Liver (tissue), 8 donors: ENCODE measurements at regions not wholly inside any gene's neighbourhood (a gene's known extent, or its start where the extent isn't known, plus 50 kb on each side); places are given as distances from the start of the nearest gene placed in this dataset.

Experiments used
- DNase-seq: peaks from one replicate; pipeline ENCODE4 v3.0.0-alpha.2; 2017; ENCODE audit warnings: low spot score
- H3K27ac ChIP-seq, 2 donors: one replicate each; pipeline ENCODE4 v1.7.0; 2013; ENCODE audit warnings: inconsistent platforms in 2 of 2, low read length in 2 of 2, control low read depth in 1 of 2, low read depth in 1 of 2, mild to moderate bottlenecking in 1 of 2
- H3K27me3 ChIP-seq, 4 donors: one replicate each; pipeline versions ENCODE4 v1.6.1 to v1.7.0; 2013; ENCODE audit warnings: low read length in 3 of 4, inconsistent platforms in 1 of 4, mild to moderate bottlenecking in 1 of 4, moderate library complexity in 1 of 4; ENCODE audit not compliant: control insufficient read depth in 4 of 4, insufficient read depth in 4 of 4
- H3K36me3 ChIP-seq, 4 donors: one replicate each; pipeline versions ENCODE4 v1.6.1 to v1.7.0; 2013; ENCODE audit warnings: low read length in 3 of 4, mild to moderate bottlenecking in 3 of 4, low read depth in 1 of 4, moderate library complexity in 1 of 4; ENCODE audit not compliant: control insufficient read depth in 4 of 4, insufficient read depth in 3 of 4
- H3K4me1 ChIP-seq, 4 donors: one replicate each; pipeline versions ENCODE4 v1.6.1 to v1.7.0; 2013; ENCODE audit warnings: low read length in 3 of 4, mild to moderate bottlenecking in 3 of 4, moderate library complexity in 1 of 4; ENCODE audit not compliant: control insufficient read depth in 4 of 4, insufficient read depth in 4 of 4
- H3K4me3 ChIP-seq, 3 donors: one replicate each; pipeline versions ENCODE4 v1.6.1 to v1.7.0; 2013; ENCODE audit warnings: low read length in 3 of 3, control low read depth in 1 of 3, low read depth in 1 of 3, mild to moderate bottlenecking in 1 of 3
- H3K9ac ChIP-seq, 2 donors: one replicate each; pipeline ENCODE4 v1.7.0; 2013; ENCODE audit warnings: low read length in 2 of 2, mild to moderate bottlenecking in 2 of 2, moderate library complexity in 2 of 2, control low read depth in 1 of 2, low read depth in 1 of 2
- H3K9me3 ChIP-seq, 4 donors: one replicate each; pipeline versions ENCODE4 v1.6.1 to v1.7.0; 2013; ENCODE audit warnings: low read length in 3 of 4; ENCODE audit not compliant: control insufficient read depth in 4 of 4
- ATF3 ChIP-seq: IDR thresholded peaks from 2 replicates; pipeline ENCODE4 v1.6.1; 2016; ENCODE audit warnings: antibody characterized with exemption
- CTCF ChIP-seq: fragments of 150-350 bp; IDR thresholded peaks from 2 replicates; pipeline ENCODE4 v1.5.1; 2017; ENCODE audit warnings: improper control_type of control experiment, low read depth, low read length; ENCODE audit not compliant: missing input control
- EGR1 ChIP-seq, 2 donors: IDR thresholded peaks; 2 replicates each; pipeline ENCODE4 v1.6.1; 2016 to 2018; ENCODE audit warnings: antibody characterized with exemption in 2 of 2, low read depth in 2 of 2
- FOXA1 ChIP-seq: IDR thresholded peaks from 2 replicates; pipeline ENCODE4 v1.6.1; 2016; ENCODE audit warnings: antibody characterized with exemption
- FOXA2 ChIP-seq: IDR thresholded peaks from 2 replicates; pipeline ENCODE4 v1.6.1; 2016; ENCODE audit warnings: antibody characterized with exemption
- GABPA ChIP-seq, 2 donors: IDR thresholded peaks in 1 of 2; conservative IDR thresholded peaks in 1 of 2; 2 replicates each; pipeline ENCODE4 v1.6.1; 2016; ENCODE audit warnings: antibody characterized with exemption in 2 of 2, mild to moderate bottlenecking in 1 of 2, moderate library complexity in 1 of 2
- HNF4A ChIP-seq, 2 donors: conservative IDR thresholded peaks; 2 replicates each; pipeline ENCODE4 v1.6.1; 2016; ENCODE audit warnings: antibody characterized with exemption in 2 of 2, mild to moderate bottlenecking in 2 of 2
- HNF4G ChIP-seq: IDR thresholded peaks from 2 replicates; pipeline ENCODE4 v1.6.1; 2016; ENCODE audit warnings: antibody characterized with exemption
- JUND ChIP-seq, 2 donors: IDR thresholded peaks; 2 replicates each; pipeline ENCODE4 v1.6.1; 2016; ENCODE audit warnings: antibody characterized with exemption in 2 of 2
- MAX ChIP-seq: IDR thresholded peaks from 2 replicates; pipeline ENCODE4 v1.6.1; 2016; ENCODE audit warnings: antibody characterized with exemption
- NR2F2 ChIP-seq: IDR thresholded peaks from 2 replicates; pipeline ENCODE4 v1.6.1; 2016; ENCODE audit warnings: antibody characterized with exemption
- RAD21 ChIP-seq, 2 donors: IDR thresholded peaks; 2 replicates each; pipeline ENCODE4 v1.6.1; 2016; ENCODE audit warnings: antibody characterized with exemption in 2 of 2, mild to moderate bottlenecking in 2 of 2
- RXRA ChIP-seq, 2 donors: IDR thresholded peaks; 2 replicates each; pipeline ENCODE4 v1.6.1; 2017 to 2018; ENCODE audit warnings: antibody characterized with exemption in 2 of 2, mild to moderate bottlenecking in 1 of 2
- SP1 ChIP-seq: IDR thresholded peaks from 2 replicates; pipeline ENCODE4 v1.6.1; 2018; ENCODE audit warnings: antibody characterized with exemption, mild to moderate bottlenecking
- TAF1 ChIP-seq: conservative IDR thresholded peaks from 2 replicates; pipeline ENCODE4 v1.6.1; 2016; ENCODE audit warnings: antibody characterized with exemption, mild to moderate bottlenecking
- YY1 ChIP-seq: IDR thresholded peaks from 2 replicates; pipeline ENCODE4 v1.6.1; 2016; ENCODE audit warnings: antibody characterized with exemption, mild to moderate bottlenecking
- WGBS: extraction: QIAGEN DNeasy Blood & Tissue Kit; methylation state at CpG from one replicate; pipeline ENCODE4 v1.1.7; 2013; 5-methylcytosine and 5-hydroxymethylcytosine counted together
- TF ChIP-seq, protein P1 (sequence below): IDR thresholded peaks from 2 replicates; pipeline ENCODE4 v1.6.1; 2016; ENCODE audit warnings: antibody characterized with exemption, mild to moderate bottlenecking
- TF ChIP-seq, protein P2 (sequence below): IDR thresholded peaks from 2 replicates; pipeline ENCODE4 v1.6.1; 2016; ENCODE audit warnings: antibody characterized with exemption
- donor health status: healthy.
- donor health status: healthy.
- donor health status: healthy.
- donor health status: healthy.
- donor health status: healthy.

DNA sequence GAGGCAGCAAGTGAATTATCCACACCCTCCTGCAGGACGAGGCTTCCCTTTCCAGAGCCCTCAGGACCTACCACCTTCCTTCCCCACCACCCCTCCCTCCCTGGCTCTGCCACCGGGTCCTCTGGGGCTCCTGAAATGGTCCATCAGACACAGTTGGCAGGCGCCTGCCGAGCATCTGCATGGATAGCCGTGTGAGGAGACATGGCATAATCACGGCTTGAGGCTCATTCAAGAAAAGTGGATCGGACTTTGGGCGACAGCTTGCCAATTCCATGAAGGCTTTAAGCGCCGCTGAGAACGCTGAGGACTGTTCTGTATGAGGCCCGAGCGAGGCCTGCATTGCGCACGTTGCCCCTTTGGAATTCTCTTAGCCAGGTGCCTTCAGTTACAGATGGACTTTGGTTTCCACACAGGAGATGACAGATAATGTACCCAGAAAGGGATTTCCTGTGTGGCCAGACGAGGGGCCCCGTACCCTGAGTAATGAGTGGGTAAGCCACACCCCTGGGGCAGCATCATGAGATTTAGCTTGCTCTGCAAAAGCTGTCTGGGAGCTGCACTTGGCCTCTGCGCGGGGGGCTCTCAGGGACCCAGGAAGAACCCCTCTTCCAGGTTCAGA is 179.8 kb downstream of the OLFM1 start (continued):
- TF ChIP-seq MAX: no peak

- 55% methylated on average over 12 of the region's 12 CpGs for WGBS
- H3K27me3 ChIP-seq: no peaks in the 10 kb centered on the region
- H3K36me3 ChIP-seq: no peaks in the 10 kb centered on the region
- TF ChIP-seq CTCF (no peak), HNF4A (conservative IDR thresholded peaks at IDR 0.05) (no peak), GABPA (IDR thresholded peaks at IDR 0.05 in 1 of 2, conservative IDR thresholded peaks at IDR 0.05 in 1 of 2) (no peak), EGR1 (IDR thresholded peaks at IDR 0.05; ENCODE audit: low read depth in 2 of 2) (no peak), FOXA1 (no peak), RAD21 (IDR thresholded peaks at IDR 0.05) (no peak), RXRA (IDR thresholded peaks at IDR 0.05) (no peak), NR2F2 (no peak), HNF4G (no peak), FOXA2 (no peak), SP1 (no peak), JUND (IDR thresholded peaks at IDR 0.05) (no peak), ATF3 (no peak), MAX (no peak), TAF1 (no peak), YY1 (no peak)
- TF ChIP-seq, protein P1, sequence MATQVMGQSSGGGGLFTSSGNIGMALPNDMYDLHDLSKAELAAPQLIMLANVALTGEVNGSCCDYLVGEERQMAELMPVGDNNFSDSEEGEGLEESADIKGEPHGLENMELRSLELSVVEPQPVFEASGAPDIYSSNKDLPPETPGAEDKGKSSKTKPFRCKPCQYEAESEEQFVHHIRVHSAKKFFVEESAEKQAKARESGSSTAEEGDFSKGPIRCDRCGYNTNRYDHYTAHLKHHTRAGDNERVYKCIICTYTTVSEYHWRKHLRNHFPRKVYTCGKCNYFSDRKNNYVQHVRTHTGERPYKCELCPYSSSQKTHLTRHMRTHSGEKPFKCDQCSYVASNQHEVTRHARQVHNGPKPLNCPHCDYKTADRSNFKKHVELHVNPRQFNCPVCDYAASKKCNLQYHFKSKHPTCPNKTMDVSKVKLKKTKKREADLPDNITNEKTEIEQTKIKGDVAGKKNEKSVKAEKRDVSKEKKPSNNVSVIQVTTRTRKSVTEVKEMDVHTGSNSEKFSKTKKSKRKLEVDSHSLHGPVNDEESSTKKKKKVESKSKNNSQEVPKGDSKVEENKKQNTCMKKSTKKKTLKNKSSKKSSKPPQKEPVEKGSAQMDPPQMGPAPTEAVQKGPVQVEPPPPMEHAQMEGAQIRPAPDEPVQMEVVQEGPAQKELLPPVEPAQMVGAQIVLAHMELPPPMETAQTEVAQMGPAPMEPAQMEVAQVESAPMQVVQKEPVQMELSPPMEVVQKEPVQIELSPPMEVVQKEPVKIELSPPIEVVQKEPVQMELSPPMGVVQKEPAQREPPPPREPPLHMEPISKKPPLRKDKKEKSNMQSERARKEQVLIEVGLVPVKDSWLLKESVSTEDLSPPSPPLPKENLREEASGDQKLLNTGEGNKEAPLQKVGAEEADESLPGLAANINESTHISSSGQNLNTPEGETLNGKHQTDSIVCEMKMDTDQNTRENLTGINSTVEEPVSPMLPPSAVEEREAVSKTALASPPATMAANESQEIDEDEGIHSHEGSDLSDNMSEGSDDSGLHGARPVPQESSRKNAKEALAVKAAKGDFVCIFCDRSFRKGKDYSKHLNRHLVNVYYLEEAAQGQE: no peak
- TF ChIP-seq, protein P2, sequence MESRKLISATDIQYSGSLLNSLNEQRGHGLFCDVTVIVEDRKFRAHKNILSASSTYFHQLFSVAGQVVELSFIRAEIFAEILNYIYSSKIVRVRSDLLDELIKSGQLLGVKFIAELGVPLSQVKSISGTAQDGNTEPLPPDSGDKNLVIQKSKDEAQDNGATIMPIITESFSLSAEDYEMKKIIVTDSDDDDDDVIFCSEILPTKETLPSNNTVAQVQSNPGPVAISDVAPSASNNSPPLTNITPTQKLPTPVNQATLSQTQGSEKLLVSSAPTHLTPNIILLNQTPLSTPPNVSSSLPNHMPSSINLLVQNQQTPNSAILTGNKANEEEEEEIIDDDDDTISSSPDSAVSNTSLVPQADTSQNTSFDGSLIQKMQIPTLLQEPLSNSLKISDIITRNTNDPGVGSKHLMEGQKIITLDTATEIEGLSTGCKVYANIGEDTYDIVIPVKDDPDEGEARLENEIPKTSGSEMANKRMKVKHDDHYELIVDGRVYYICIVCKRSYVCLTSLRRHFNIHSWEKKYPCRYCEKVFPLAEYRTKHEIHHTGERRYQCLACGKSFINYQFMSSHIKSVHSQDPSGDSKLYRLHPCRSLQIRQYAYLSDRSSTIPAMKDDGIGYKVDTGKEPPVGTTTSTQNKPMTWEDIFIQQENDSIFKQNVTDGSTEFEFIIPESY: no peak
- no peak overlapping the region for H3K4me3 ChIP-seq
- H3K27ac ChIP-seq: no peak overlapping the region
- DNase-seq: no peak
- no peaks in the 10 kb centered on the region for H3K4me1 ChIP-seq
- no peaks in the 10 kb centered on the region for H3K9me3 ChIP-seq
- H3K9ac ChIP-seq: no peak overlapping the region
Measured at GRCh38 chr9:135268031-135268430, 180.6 kb downstream of the OLFM1 start.
